ENCODE measurements at regions not wholly inside any gene's neighbourhood (a gene's known extent, or its start where the extent isn't known, plus 50 kb on each side); places are given as distances from the start of the nearest gene placed in this dataset.

DNA sequence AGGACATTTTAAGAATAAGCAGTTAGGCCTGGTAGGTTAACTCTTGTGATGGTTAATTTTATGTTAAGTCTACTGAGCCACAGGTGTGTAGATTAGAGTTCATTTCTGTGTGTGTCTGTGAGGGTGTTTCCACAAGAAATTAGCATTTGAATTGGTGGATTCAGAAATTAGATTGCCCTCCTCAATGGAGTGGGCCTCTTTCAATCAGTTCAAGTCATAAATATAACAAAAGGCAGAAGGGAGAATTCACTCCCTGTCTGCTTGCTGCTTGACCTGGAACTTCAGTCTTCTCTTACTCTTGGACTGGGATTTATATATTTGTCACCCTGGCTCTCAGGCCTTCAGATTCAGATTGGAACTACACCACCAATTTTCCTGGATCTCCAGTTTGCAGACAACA is 55.3 kb upstream of the POM121L12 start:
- no peak for DNase-seq (ENCODE audit: low read depth)

- no peak for DNase-seq (ENCODE audit: low read depth)
These were observed 62.3 kb upstream of the POM121L12 start for GRCh38 chr7:52973126-52973525.

DNA sequence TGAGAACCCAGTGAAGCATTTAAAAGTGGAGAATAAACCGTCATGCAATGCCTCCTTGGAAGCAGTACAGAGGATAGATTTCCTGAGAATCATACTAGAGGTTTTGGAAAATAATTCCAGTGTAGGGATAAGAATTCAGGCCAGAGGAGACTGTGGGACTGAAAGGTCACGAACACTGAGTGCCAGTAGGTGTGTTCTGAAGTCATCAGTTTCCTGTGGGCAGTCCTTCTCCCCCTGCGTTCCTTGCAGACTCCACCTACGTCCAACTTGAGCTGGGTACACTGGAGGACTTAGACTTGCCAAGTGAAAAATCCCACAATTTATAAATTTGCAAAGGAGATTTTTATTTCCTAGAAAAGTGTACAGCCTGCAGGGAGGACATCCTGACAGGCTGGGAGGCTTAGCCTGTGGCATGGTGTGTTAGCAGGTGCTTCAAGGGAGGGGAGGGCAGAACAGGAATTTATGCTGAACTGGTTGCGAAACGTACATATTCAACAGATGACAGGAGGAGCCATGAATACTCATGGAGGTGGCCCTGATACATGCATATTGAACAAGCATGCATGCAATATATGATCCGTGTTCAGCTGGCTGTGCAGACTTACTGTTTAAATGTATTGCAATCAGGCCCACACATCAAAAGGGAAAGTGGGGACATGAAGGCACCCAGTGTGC is 72.9 kb upstream of the POM121L12 start:
- no peak for DNase-seq (ENCODE audit: low read depth)

GRCh38 chr7:52961084-52961483 is 74.3 kb upstream of the POM121L12 start:
- DNase-seq (ENCODE audit: low read depth): no peak

DNA sequence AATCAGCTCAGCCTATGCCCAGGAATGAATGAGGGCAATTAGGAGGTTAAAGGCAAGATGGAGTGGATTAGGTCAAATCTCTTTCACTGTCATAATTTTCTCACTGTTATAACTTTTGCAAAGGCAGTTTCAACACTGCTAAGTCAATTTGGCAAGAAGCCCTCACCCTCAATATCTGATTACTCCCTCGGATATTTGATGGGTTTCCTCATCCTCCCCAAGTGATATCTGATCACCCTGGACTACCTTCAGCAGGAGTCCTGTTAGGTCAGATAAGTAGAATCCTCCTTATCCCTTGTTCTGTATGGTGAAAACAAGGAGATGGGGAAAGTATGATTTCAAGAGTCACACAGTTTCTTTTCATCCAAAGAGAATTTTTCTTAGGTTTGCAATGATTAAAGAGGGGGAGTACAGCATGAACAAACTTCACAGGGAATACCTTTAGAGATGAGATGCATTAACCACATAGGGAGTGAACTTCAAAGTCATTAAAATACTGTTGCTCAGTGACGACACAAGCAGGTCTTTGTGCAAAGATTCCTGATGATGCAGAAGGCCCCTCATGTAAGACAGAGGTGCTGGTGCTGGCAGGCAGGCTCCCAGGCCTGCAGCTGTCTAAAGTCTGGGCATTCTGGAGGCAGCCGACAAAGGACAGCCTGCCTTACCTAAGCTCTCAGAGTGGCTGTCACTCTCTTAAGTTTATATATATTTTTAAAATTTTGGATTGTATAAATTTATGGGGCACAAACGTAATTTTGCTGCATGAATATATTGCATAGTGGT is 75.4 kb upstream of the POM121L12 start:
- no peak for DNase-seq (ENCODE audit: low read depth)

- DNase-seq (ENCODE audit: low read depth): no peak
These were observed 76.1 kb upstream of the POM121L12 start for GRCh38 chr7:52959336-52959735.

DNA sequence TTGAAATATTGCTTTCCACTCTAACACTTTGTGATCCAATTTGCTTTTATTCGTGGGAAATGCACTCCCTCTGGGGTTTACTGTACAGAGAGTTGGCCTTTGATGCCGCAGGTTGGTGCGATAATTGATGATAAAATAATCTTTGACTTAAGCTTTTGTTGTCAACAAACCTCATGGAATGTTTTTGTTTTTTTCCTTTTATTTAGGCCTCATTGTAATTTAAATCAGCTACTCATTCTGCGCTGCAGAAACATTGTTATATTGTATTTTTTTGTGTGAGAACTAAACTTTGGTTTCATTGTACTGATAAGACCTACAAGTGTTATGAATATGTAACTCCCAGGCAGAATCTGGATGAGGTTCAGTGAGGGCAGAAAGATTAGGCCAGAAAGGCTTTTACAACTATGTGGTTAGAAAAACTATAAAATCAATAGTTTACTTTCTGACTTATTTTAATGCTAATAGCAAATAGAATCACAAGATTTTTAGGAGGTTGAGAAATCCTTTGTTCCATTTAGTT is 76.8 kb upstream of the POM121L12 start:
- no peak for DNase-seq (ENCODE audit: low read depth)

DNA sequence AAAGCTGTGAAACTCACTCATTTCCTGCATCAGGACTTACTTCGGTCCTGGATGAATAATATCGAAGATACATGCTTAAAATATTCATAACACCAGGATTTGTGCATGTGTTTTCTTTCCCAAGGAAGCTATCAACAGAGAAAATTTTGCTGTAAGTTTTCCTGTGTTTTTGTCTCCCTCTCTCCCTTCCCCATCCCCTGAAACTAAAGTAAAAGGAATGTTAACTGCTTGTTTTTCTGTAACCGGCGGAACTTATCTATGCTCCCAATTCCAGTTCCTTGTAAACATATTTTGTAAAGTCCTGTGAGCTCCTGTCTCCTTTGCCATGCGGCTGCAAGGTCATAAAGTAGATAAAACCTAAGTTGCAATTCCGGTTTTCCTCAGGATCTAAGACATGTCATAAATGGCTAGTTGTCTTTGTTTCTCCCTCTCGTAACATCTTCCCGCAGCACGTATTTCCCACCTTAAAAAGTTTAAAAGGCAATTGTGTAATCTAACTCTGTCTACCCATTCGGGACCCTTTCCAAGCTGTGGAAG is 79.0 kb upstream of the POM121L12 start:
- no peak for DNase-seq (ENCODE audit: low read depth)

DNA sequence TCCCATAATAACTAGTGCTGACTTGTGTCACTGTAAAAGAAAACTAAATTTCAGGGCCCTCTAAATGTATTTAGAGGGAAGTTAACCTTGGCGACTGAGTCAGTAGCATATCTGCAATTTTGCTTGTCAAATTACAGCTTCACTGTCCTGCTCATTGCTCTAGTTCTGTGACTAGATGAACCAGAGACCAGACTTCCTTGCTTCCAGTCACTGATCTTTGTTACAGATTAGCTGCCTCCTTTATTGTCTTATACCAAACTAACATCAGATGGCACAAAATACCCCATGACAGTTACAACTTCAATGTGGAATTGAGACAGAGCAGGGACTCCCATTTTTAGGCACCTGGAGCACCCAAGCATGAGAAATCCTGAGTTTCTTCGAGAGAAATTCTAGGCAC is 79.9 kb upstream of the POM121L12 start:
- no peak for DNase-seq (ENCODE audit: low read depth)

GRCh38 chr7:52944921-52945320 is 90.5 kb upstream of the POM121L12 start:
- DNase-seq (ENCODE audit: low read depth): no peak

GRCh38 chr7:52940481-52940880 is 95.0 kb upstream of the POM121L12 start:
- peak; percentile 9 for DNase-seq (ENCODE audit: low read depth)

GRCh38 chr7:52938455-52939133 is 96.8 kb upstream of the POM121L12 start:
- DNase-seq (ENCODE audit: low read depth): no peak

GRCh38 chr7:52936750-52937149 is 98.7 kb upstream of the POM121L12 start:
- no peak for DNase-seq (ENCODE audit: low read depth)

GRCh38 chr7:52928591-52928990 is 106.8 kb upstream of the POM121L12 start:
- no peak for DNase-seq (ENCODE audit: low read depth)

DNA sequence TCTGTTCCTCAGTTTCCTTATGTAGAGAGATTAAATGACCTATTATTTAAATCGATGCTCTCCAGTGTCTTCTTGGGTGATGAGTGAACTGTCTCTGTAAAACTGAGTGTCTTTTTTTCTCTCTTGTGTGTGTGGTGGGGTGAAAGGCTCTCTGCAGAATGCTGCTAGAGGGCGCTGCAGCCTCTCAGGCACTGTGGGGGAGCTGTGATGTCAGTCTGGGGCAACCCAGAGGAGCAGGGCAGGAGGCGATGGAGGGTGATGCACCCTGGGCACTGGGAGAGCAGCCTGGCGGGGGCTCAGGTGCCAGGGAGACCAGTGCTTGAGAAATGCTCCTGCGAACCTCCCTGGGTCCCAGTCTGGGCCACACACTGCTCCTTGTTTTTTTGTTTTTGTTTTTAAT is 110.1 kb upstream of the POM121L12 start:
- DNase-seq (ENCODE audit: low read depth): no peak

DNA sequence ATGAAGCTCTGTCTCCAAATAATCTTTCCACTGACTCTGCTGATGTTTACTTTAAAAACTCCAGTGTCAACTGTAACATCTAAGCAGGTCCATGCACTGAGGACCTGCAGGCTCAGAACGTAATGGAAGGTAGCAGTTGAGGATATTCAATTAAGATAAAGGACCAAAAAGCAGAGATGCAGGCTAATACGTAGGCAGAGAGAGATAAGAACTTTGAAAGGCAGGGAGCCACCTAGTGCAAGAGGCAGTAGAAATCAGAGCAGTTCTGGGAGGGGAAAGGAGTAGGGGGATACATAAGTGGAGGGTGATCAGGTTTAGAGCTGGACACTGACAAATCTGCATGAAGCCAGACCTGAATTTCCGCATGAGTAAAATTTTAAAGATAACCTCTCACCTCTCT is 114.5 kb upstream of the POM121L12 start:
- no peak for DNase-seq (ENCODE audit: low read depth)

GRCh38 chr7:52917982-52918578 is 117.4 kb upstream of the POM121L12 start:
- no peak for DNase-seq (ENCODE audit: low read depth)

DNA sequence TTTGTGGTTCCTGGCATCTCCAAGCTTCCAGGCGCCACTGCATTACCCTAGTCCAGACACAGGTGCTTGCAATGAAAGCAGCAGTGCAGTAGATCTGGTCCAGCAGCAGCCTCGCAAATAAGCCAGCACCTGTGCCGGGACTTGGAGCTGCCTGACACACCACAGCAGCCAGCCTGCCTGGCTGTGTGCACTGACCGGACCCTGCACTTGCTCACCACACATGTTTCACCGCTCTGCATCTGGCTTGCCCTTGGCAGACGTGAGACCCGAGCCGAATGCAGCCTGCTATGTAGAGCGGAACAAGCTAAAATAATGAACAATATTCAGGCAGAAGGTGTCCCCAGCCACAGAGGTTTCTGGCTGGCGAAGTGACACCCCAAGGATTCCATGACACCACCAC is 123.6 kb upstream of the POM121L12 start:
- no peak for DNase-seq (ENCODE audit: low read depth)

DNA sequence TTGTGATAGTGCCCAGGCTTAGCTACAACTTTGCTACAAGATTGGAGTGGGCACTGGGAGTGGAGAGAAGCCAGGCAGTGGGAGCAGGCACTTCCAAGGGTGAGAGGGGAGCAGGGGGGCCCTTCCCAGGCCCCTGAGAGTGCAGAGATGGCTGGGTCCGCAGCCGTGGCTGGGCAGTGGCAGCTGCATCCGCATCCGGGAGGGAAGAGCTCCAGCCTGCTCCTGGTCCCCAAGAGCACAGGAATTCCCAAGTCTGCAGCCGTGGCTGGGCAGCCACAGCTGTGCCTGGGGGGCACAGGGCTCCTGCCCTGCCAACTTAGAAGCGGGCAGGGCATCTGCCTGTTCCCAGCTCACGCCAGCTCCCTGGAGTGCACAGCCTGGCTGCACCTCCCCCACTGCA is 124.1 kb upstream of the POM121L12 start:
- DNase-seq (ENCODE audit: low read depth): no peak

DNA sequence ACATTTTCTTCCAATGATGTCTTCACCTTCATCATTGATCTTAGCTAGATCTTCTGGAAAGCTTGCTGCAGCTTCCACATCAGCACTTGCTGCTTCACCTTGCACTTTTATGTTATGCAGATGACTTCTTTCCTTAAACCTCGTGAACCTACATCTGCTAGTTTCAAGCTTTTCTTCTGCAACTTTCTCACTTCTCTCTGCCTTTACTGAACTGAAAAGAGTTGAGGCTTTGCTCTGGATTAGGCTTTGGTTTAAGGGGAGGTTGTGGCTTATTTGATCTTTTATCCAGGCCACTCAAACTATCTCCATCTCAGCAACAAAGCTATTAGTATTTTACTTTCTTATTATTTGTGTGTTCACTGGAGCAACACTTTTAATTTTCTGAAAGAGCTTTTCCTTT is 125.5 kb upstream of the POM121L12 start:
- DNase-seq (ENCODE audit: low read depth): no peak

DNA sequence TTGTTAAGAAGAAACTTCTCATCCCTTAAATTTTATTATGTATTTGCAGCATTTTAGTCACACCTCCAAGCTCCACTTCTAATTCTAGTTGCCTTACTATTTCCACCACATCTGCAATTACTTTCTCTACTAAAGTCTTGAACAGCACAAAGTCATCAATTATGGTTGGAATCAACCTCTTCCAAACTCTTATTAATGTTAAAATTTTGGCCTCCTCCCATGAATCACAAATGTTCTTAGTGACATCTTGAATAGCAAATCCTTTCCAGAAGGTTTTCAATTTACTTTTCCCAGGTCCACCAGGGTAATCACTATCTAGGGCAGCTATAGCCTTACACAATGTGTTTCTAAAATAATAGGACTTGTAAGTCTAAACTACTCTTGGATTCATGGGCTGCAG is 126.3 kb upstream of the POM121L12 start:
- DNase-seq (ENCODE audit: low read depth): peak; percentile 9

GRCh38 chr7:52897713-52898112 is 137.7 kb upstream of the POM121L12 start:
- DNase-seq (ENCODE audit: low read depth): no peak
